ENCODE measurements at regions not wholly inside any gene's neighbourhood (a gene's known extent, or its start where the extent isn't known, plus 50 kb on each side); places are given as distances from the start of the nearest gene placed in this dataset.

- 100% methylated on average over 2 of the region's 2 CpGs for WGBS (ENCODE audit: insufficient coverage)
- ChIA-PET CTCF (no interaction called here), POLR2A (no interaction called here)
- Histone ChIP-seq H3K4me3 (ENCODE audit: control insufficient read depth in 1 of 7, extremely low read depth in 1 of 7, insufficient read depth in 4 of 7, low read depth in 2 of 7, low read length in 6 of 7) (no peak overlapping the region), H3K4me1 (ENCODE audit: control extremely low read depth in 1 of 4, control insufficient read depth in 4 of 4, insufficient read depth in 4 of 4, low read length in 3 of 4) (no peaks in the 10 kb centered on the region), H3K9me3 (ENCODE audit: control extremely low read depth in 1 of 5, control insufficient read depth in 4 of 5, insufficient read depth in 2 of 5, low read depth in 1 of 5, low read length in 4 of 5) (peaks cover 0 to 12% (median 4%) of the 10 kb centered on the region in 5 experiments), H3K36me3 (ENCODE audit: control insufficient read depth in 4 of 4, insufficient read depth in 4 of 4, low read length in 3 of 4) (no peaks in the 10 kb centered on the region), H3K27me3 (replicated peaks in 2 of 5; ENCODE audit: control insufficient read depth in 4 of 5, insufficient read depth in 5 of 5, low read length in 4 of 5) (no peaks in the 10 kb centered on the region), H3K27ac (ENCODE audit: insufficient read depth in 1 of 2, low read depth in 1 of 2, low read length in 2 of 2, poor library complexity in 1 of 2, severe bottlenecking in 2 of 2) (no peak overlapping the region)
- DNase-seq, result no peak
These were observed 486.6 kb upstream of the HS6ST1 start for GRCh38 chr2:128805237-128805636.

DNA sequence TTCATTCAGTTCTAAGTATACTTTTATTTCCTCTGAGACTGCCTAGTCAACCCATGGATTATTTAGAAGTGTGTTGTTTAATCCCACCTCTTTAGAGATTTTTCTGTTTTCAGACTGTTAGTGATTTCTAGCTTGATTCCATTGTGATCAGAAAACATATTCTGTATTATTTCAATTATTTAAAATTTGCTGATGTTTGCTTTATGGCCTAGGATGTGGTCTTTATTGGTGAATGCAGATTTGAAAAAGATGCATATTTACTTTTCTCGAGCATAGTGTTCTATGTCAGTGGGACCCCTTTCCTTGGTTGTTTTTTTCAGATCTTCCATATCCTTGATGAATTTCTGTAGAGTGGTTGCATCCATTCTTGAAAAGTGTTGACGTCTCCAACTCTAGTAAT lies 487.2 kb upstream of the HS6ST1 start:
- DNase-seq, result no peak
- H3K9me3 ChIP-seq (ENCODE audit: control extremely low read depth in 1 of 5, control insufficient read depth in 4 of 5, insufficient read depth in 2 of 5, low read depth in 1 of 5, low read length in 4 of 5), result peaks cover 0 to 15% (median 5%) of the 10 kb centered on the region in 5 experiments
- no peaks in the 10 kb centered on the region for H3K27me3 ChIP-seq (replicated peaks in 2 of 5; ENCODE audit: control insufficient read depth in 4 of 5, insufficient read depth in 5 of 5, low read length in 4 of 5)
- CTCF ChIA-PET, result no interaction called here
- H3K4me3 ChIP-seq (ENCODE audit: control insufficient read depth in 1 of 7, extremely low read depth in 1 of 7, insufficient read depth in 4 of 7, low read depth in 2 of 7, low read length in 6 of 7), result no peak overlapping the region
- H3K36me3 ChIP-seq (ENCODE audit: control insufficient read depth in 4 of 4, insufficient read depth in 4 of 4, low read length in 3 of 4), result no peaks in the 10 kb centered on the region
- POLR2A ChIA-PET, result no interaction called here
- WGBS (ENCODE audit: insufficient coverage), result 100% methylated on average over 1 of the region's 2 CpGs
- no peaks in the 10 kb centered on the region for H3K4me1 ChIP-seq (ENCODE audit: control extremely low read depth in 1 of 4, control insufficient read depth in 4 of 4, insufficient read depth in 4 of 4, low read length in 3 of 4)
- H3K27ac ChIP-seq (ENCODE audit: insufficient read depth in 1 of 2, low read depth in 1 of 2, low read length in 2 of 2, poor library complexity in 1 of 2, severe bottlenecking in 2 of 2), result no peak overlapping the region

DNA sequence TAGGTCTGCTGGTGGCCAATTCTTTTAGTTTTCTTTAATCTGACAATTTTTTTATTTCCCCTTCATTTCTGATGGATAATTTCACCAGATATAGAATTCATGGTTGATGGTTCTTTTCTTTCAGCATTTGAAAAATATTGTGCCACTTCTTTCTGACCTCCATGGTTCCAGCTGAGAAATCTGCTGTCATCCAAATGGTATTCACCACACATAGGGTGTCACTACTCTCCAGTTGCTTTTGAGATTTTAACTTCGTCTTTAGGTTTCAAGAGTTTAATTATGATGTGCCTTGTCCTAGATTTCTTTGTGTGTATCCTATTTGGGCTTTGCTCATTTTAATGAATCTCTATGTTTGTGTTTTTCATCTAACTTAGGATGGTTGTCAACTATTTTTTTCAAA lies 488.6 kb upstream of the HS6ST1 start:
- CTCF ChIA-PET, result no interaction called here
- no peaks in the 10 kb centered on the region for H3K4me1 ChIP-seq (ENCODE audit: control extremely low read depth in 1 of 4, control insufficient read depth in 4 of 4, insufficient read depth in 4 of 4, low read length in 3 of 4)

GRCh38 chr2:128808462-128809258 lies 490.0 kb upstream of the HS6ST1 start:
- H3K4me3 ChIP-seq (ENCODE audit: control insufficient read depth in 1 of 7, extremely low read depth in 1 of 7, insufficient read depth in 4 of 7, low read depth in 2 of 7, low read length in 6 of 7), result no peak overlapping the region
- CTCF ChIA-PET, result no interaction called here
- H3K27ac ChIP-seq (ENCODE audit: insufficient read depth in 1 of 2, low read depth in 1 of 2, low read length in 2 of 2, poor library complexity in 1 of 2, severe bottlenecking in 2 of 2), result no peak overlapping the region
- no peaks in the 10 kb centered on the region for H3K36me3 ChIP-seq (ENCODE audit: control insufficient read depth in 4 of 4, insufficient read depth in 4 of 4, low read length in 3 of 4)
- 100% methylated on average over 4 of the region's 5 CpGs for WGBS (ENCODE audit: insufficient coverage)
- H3K4me1 ChIP-seq (ENCODE audit: control extremely low read depth in 1 of 4, control insufficient read depth in 4 of 4, insufficient read depth in 4 of 4, low read length in 3 of 4), result no peaks in the 10 kb centered on the region
- peaks cover 3 to 22% (median 5%) of the 10 kb centered on the region in 5 experiments for H3K9me3 ChIP-seq (ENCODE audit: control extremely low read depth in 1 of 5, control insufficient read depth in 4 of 5, insufficient read depth in 2 of 5, low read depth in 1 of 5, low read length in 4 of 5)
- no peaks in the 10 kb centered on the region for H3K27me3 ChIP-seq (replicated peaks in 2 of 5; ENCODE audit: control insufficient read depth in 4 of 5, insufficient read depth in 5 of 5, low read length in 4 of 5)
- POLR2A ChIA-PET, result no interaction called here
- DNase-seq, result no peak

More for the DNA sequence above, 488.6 kb upstream of the HS6ST1 start:
- Histone ChIP-seq H3K9me3 (ENCODE audit: control extremely low read depth in 1 of 5, control insufficient read depth in 4 of 5, insufficient read depth in 2 of 5, low read depth in 1 of 5, low read length in 4 of 5) (peaks cover 3 to 22% (median 5%) of the 10 kb centered on the region in 5 experiments), H3K27me3 (replicated peaks in 2 of 5; ENCODE audit: control insufficient read depth in 4 of 5, insufficient read depth in 5 of 5, low read length in 4 of 5) (no peaks in the 10 kb centered on the region), H3K27ac (ENCODE audit: insufficient read depth in 1 of 2, low read depth in 1 of 2, low read length in 2 of 2, poor library complexity in 1 of 2, severe bottlenecking in 2 of 2) (no peak overlapping the region), H3K4me3 (ENCODE audit: control insufficient read depth in 1 of 7, extremely low read depth in 1 of 7, insufficient read depth in 4 of 7, low read depth in 2 of 7, low read length in 6 of 7) (no peak overlapping the region), H3K36me3 (ENCODE audit: control insufficient read depth in 4 of 4, insufficient read depth in 4 of 4, low read length in 3 of 4) (no peaks in the 10 kb centered on the region)
- POLR2A ChIA-PET, result no interaction called here
- DNase-seq, result no peak
- WGBS (ENCODE audit: insufficient coverage), result no CpG with 5 or more reads among the region's 1 CpG

GRCh38 chr2:128809259-128809636 lies 490.6 kb upstream of the HS6ST1 start:
- POLR2A ChIA-PET, result no interaction called here
- CTCF ChIA-PET, result no interaction called here
- Histone ChIP-seq H3K27me3 (replicated peaks in 2 of 5; ENCODE audit: control insufficient read depth in 4 of 5, insufficient read depth in 5 of 5, low read length in 4 of 5) (no peaks in the 10 kb centered on the region), H3K9me3 (ENCODE audit: control extremely low read depth in 1 of 5, control insufficient read depth in 4 of 5, insufficient read depth in 2 of 5, low read depth in 1 of 5, low read length in 4 of 5) (peaks cover 3 to 22% (median 5%) of the 10 kb centered on the region in 5 experiments), H3K4me1 (ENCODE audit: control extremely low read depth in 1 of 4, control insufficient read depth in 4 of 4, insufficient read depth in 4 of 4, low read length in 3 of 4) (no peaks in the 10 kb centered on the region), H3K36me3 (ENCODE audit: control insufficient read depth in 4 of 4, insufficient read depth in 4 of 4, low read length in 3 of 4) (no peaks in the 10 kb centered on the region), H3K4me3 (ENCODE audit: control insufficient read depth in 1 of 7, extremely low read depth in 1 of 7, insufficient read depth in 4 of 7, low read depth in 2 of 7, low read length in 6 of 7) (no peak overlapping the region), H3K27ac (ENCODE audit: insufficient read depth in 1 of 2, low read depth in 1 of 2, low read length in 2 of 2, poor library complexity in 1 of 2, severe bottlenecking in 2 of 2) (no peak overlapping the region)
- no peak for DNase-seq
- 94% methylated on average over 1 of the region's 1 CpG for WGBS (ENCODE audit: insufficient coverage)

GRCh38 chr2:128809880-128810279 lies 491.2 kb upstream of the HS6ST1 start:
- Histone ChIP-seq H3K4me1 (ENCODE audit: control extremely low read depth in 1 of 4, control insufficient read depth in 4 of 4, insufficient read depth in 4 of 4, low read length in 3 of 4) (no peaks in the 10 kb centered on the region), H3K27me3 (replicated peaks in 2 of 5; ENCODE audit: control insufficient read depth in 4 of 5, insufficient read depth in 5 of 5, low read length in 4 of 5) (no peaks in the 10 kb centered on the region), H3K36me3 (ENCODE audit: control insufficient read depth in 4 of 4, insufficient read depth in 4 of 4, low read length in 3 of 4) (no peaks in the 10 kb centered on the region), H3K4me3 (ENCODE audit: control insufficient read depth in 1 of 7, extremely low read depth in 1 of 7, insufficient read depth in 4 of 7, low read depth in 2 of 7, low read length in 6 of 7) (no peak overlapping the region), H3K9me3 (ENCODE audit: control extremely low read depth in 1 of 5, control insufficient read depth in 4 of 5, insufficient read depth in 2 of 5, low read depth in 1 of 5, low read length in 4 of 5) (peaks cover 3 to 22% (median 5%) of the 10 kb centered on the region in 5 experiments), H3K27ac (ENCODE audit: insufficient read depth in 1 of 2, low read depth in 1 of 2, low read length in 2 of 2, poor library complexity in 1 of 2, severe bottlenecking in 2 of 2) (no peak overlapping the region)
- ChIA-PET CTCF (no interaction called here), POLR2A (no interaction called here)
- DNase-seq, result no peak
- WGBS (ENCODE audit: insufficient coverage), result 33% methylated on average over 3 of the region's 3 CpGs

- Histone ChIP-seq H3K27ac (ENCODE audit: insufficient read depth in 1 of 2, low read depth in 1 of 2, low read length in 2 of 2, poor library complexity in 1 of 2, severe bottlenecking in 2 of 2) (no peak overlapping the region), H3K36me3 (ENCODE audit: control insufficient read depth in 4 of 4, insufficient read depth in 4 of 4, low read length in 3 of 4) (no peaks in the 10 kb centered on the region), H3K27me3 (replicated peaks in 2 of 5; ENCODE audit: control insufficient read depth in 4 of 5, insufficient read depth in 5 of 5, low read length in 4 of 5) (no peaks in the 10 kb centered on the region), H3K4me3 (ENCODE audit: control insufficient read depth in 1 of 7, extremely low read depth in 1 of 7, insufficient read depth in 4 of 7, low read depth in 2 of 7, low read length in 6 of 7) (no peak overlapping the region), H3K9me3 (ENCODE audit: control extremely low read depth in 1 of 5, control insufficient read depth in 4 of 5, insufficient read depth in 2 of 5, low read depth in 1 of 5, low read length in 4 of 5) (peaks cover 3 to 20% (median 5%) of the 10 kb centered on the region in 5 experiments), H3K4me1 (ENCODE audit: control extremely low read depth in 1 of 4, control insufficient read depth in 4 of 4, insufficient read depth in 4 of 4, low read length in 3 of 4) (no peaks in the 10 kb centered on the region)
- DNase-seq, result no peak
- 96% methylated on average over 11 of the region's 14 CpGs for WGBS (ENCODE audit: insufficient coverage)
- CTCF ChIA-PET, result no interaction called here
- POLR2A ChIA-PET, result no interaction called here
These were observed 493.7 kb upstream of the HS6ST1 start for GRCh38 chr2:128812183-128812940.
